ENCODE measurements at regions not wholly inside any gene's neighbourhood (a gene's known extent, or its start where the extent isn't known, plus 50 kb on each side); places are given as distances from the start of the nearest gene placed in this dataset.

- no peak overlapping the region for H3K27ac ChIP-seq (ENCODE audit: insufficient read depth, low read length)
- H3K27me3 ChIP-seq (ENCODE audit: control insufficient read depth, insufficient read depth, low read length) = no peaks in the 10 kb centered on the region
- no peaks in the 10 kb centered on the region for H3K9me3 ChIP-seq (ENCODE audit: control insufficient read depth, insufficient read depth, low read depth, low read length)
- H3K79me2 ChIP-seq (ENCODE audit: control insufficient read depth, insufficient read depth, low read length) = no peaks in the 10 kb centered on the region
- H3K4me1 ChIP-seq (ENCODE audit: control insufficient read depth, extremely low read depth, insufficient read depth, low read length) = no peaks in the 10 kb centered on the region
- no peak for DNase-seq (ENCODE audit: low read depth in 2 of 2)
- no peak overlapping the region for H3K4me3 ChIP-seq (replicated peaks in 1 of 4; ENCODE audit: control extremely low read depth in 1 of 4, insufficient read depth in 1 of 4, low read depth in 3 of 4, low read length in 4 of 4)
- TF ChIP-seq CTCF (conservative IDR thresholded peaks at IDR 0.05 in 1 of 2, IDR thresholded peaks at IDR 0.05 in 1 of 2; ENCODE audit: low read depth in 1 of 2, low read length in 2 of 2) = no peak
- TF ChIP-seq EZH2 (IDR thresholded peaks at IDR 0.05; ENCODE audit: low read length, missing control alignments) = no peak
- no peaks in the 10 kb centered on the region for H4K20me1 ChIP-seq (ENCODE audit: control insufficient read depth, extremely low read depth, insufficient read depth, low read length)
- no peak overlapping the region for H2AFZ ChIP-seq (ENCODE audit: low read length)
- no peak overlapping the region for H3K9ac ChIP-seq (ENCODE audit: insufficient read depth, low read length)
- no peaks in the 10 kb centered on the region for H3K36me3 ChIP-seq (ENCODE audit: control insufficient read depth, insufficient read depth, low read length)
- H3K4me2 ChIP-seq (ENCODE audit: extremely low read depth, insufficient read depth, low read length) = no peak overlapping the region
Measured at GRCh38 chr4:67084783-67085182, 460.5 kb downstream of the CENPC start.

GRCh38 chr4:67083496-67083895, 461.8 kb downstream of the CENPC start:
- Histone ChIP-seq H3K4me1 (ENCODE audit: control insufficient read depth, extremely low read depth, insufficient read depth, low read length) (no peaks in the 10 kb centered on the region), H2AFZ (ENCODE audit: low read length) (no peak overlapping the region), H4K20me1 (ENCODE audit: control insufficient read depth, extremely low read depth, insufficient read depth, low read length) (no peaks in the 10 kb centered on the region), H3K27ac (ENCODE audit: insufficient read depth, low read length) (no peak overlapping the region), H3K9me3 (ENCODE audit: control insufficient read depth, insufficient read depth, low read depth, low read length) (no peaks in the 10 kb centered on the region), H3K4me2 (ENCODE audit: extremely low read depth, insufficient read depth, low read length) (no peak overlapping the region), H3K4me3 (replicated peaks in 1 of 4; ENCODE audit: control extremely low read depth in 1 of 4, insufficient read depth in 1 of 4, low read depth in 3 of 4, low read length in 4 of 4) (no peak overlapping the region), H3K36me3 (ENCODE audit: control insufficient read depth, insufficient read depth, low read length) (no peaks in the 10 kb centered on the region), H3K79me2 (ENCODE audit: control insufficient read depth, insufficient read depth, low read length) (no peaks in the 10 kb centered on the region), H3K27me3 (ENCODE audit: control insufficient read depth, insufficient read depth, low read length) (no peaks in the 10 kb centered on the region), H3K9ac (ENCODE audit: insufficient read depth, low read length) (no peak overlapping the region)
- DNase-seq (ENCODE audit: low read depth in 2 of 2) = no peak
- TF ChIP-seq CTCF (conservative IDR thresholded peaks at IDR 0.05 in 1 of 2, IDR thresholded peaks at IDR 0.05 in 1 of 2; ENCODE audit: low read depth in 1 of 2, low read length in 2 of 2) (no peak), EZH2 (IDR thresholded peaks at IDR 0.05; ENCODE audit: low read length, missing control alignments) (no peak)

GRCh38 chr4:67082746-67083145, 462.6 kb downstream of the CENPC start:
- no peak for TF ChIP-seq EZH2 (IDR thresholded peaks at IDR 0.05; ENCODE audit: low read length, missing control alignments)
- TF ChIP-seq CTCF (conservative IDR thresholded peaks at IDR 0.05 in 1 of 2, IDR thresholded peaks at IDR 0.05 in 1 of 2; ENCODE audit: low read depth in 1 of 2, low read length in 2 of 2) = no peak
- no peaks in the 10 kb centered on the region for H3K27me3 ChIP-seq (ENCODE audit: control insufficient read depth, insufficient read depth, low read length)

More at GRCh38 chr4:67082746-67083145, 462.6 kb downstream of the CENPC start:
- no peaks in the 10 kb centered on the region for H3K36me3 ChIP-seq (ENCODE audit: control insufficient read depth, insufficient read depth, low read length)
- H4K20me1 ChIP-seq (ENCODE audit: control insufficient read depth, extremely low read depth, insufficient read depth, low read length) = no peaks in the 10 kb centered on the region
- no peak overlapping the region for H3K4me3 ChIP-seq (replicated peaks in 1 of 4; ENCODE audit: control extremely low read depth in 1 of 4, insufficient read depth in 1 of 4, low read depth in 3 of 4, low read length in 4 of 4)
- no peak overlapping the region for H3K27ac ChIP-seq (ENCODE audit: insufficient read depth, low read length)
- no peak overlapping the region for H2AFZ ChIP-seq (ENCODE audit: low read length)
- H3K4me2 ChIP-seq (ENCODE audit: extremely low read depth, insufficient read depth, low read length) = no peak overlapping the region
- H3K79me2 ChIP-seq (ENCODE audit: control insufficient read depth, insufficient read depth, low read length) = no peaks in the 10 kb centered on the region
- H3K9ac ChIP-seq (ENCODE audit: insufficient read depth, low read length) = no peak overlapping the region
- no peaks in the 10 kb centered on the region for H3K9me3 ChIP-seq (ENCODE audit: control insufficient read depth, insufficient read depth, low read depth, low read length)
- no peaks in the 10 kb centered on the region for H3K4me1 ChIP-seq (ENCODE audit: control insufficient read depth, extremely low read depth, insufficient read depth, low read length)
- DNase-seq (ENCODE audit: low read depth in 2 of 2) = no peak
